Stimulated activated CD8-positive, alpha-beta memory T cell treated with anti-CD3 and anti-CD28 coated beads, Interleukin-2, amount 100 ng/mL, for 48 hours (primary cell): ENCODE measurements at regions not wholly inside any gene's neighbourhood (a gene's known extent, or its start where the extent isn't known, plus 50 kb on each side); places are given as distances from the start of the nearest gene placed in this dataset.
A peak's percentile ranks its signal among the peaks of the same experiment; 100 is the strongest.
"Not testable (repeated sequence)": the region's sequence is repeated elsewhere in the genome, so short reads cannot be mapped to it uniquely, and the experiment has no call there.

Experiments
- DNase-seq, 2 donors: peaks; one replicate each; pipeline ENCODE4 v3.0.0-alpha.2; 2020; ENCODE audit warnings: low read depth in 2 of 2

DNA sequence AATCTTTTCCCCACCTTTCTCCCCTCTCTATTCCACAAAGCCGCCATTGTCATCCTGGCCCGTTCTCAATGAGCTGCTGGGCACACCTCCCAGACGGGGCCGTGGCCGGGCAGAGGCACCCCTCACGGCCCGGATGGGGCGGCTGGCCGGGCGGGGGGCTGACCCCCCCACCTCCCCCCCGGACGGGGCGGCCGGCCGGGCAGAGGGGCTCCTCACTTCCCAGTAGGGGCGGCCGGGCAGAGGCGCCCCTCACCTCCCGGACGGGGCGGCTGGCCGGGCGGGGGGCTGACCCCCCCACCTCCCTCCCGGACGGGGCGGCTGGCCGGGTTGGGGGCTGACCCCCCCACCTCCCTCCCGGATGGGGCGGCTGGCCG is 85.6 kb downstream of the OR2B2 start:
- DNase-seq, result not testable (repeated sequence)

DNA sequence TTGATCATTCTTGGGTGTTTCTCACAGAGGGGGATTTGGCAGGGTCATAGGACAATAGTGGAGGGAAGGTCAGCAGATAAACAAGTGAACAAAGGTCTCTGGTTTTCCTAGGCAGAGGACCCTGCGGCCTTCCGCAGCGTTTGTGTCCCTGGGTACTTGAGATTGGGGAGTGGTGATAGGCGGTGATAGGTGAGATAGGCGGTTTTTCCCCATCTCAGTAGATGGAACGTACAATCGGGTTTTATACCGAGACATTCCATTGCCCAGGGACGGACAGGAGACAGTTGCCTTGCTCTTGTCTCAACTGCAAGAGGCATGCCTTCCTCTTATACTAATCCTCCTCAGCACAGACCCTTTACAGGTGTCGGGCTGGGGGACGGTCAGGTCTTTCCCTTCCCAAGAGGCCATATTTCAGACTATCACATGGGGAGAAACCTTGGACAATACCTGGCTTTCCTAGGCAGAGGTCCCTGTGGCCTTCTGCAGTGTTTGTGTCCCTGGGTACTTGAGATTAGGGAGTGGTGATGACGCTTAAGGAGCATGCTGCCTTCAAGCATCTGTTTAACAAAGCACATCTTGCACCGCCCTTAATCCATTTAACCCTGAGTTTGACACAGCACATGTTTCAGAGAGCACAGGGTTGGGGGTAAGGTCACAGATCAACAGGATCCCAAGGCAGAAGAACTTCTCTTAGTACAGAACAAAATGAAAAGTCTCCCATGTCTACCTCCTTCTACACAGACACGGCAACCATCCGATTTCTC is 86.2 kb downstream of the OR2B2 start:
- not testable (repeated sequence) for DNase-seq

DNA sequence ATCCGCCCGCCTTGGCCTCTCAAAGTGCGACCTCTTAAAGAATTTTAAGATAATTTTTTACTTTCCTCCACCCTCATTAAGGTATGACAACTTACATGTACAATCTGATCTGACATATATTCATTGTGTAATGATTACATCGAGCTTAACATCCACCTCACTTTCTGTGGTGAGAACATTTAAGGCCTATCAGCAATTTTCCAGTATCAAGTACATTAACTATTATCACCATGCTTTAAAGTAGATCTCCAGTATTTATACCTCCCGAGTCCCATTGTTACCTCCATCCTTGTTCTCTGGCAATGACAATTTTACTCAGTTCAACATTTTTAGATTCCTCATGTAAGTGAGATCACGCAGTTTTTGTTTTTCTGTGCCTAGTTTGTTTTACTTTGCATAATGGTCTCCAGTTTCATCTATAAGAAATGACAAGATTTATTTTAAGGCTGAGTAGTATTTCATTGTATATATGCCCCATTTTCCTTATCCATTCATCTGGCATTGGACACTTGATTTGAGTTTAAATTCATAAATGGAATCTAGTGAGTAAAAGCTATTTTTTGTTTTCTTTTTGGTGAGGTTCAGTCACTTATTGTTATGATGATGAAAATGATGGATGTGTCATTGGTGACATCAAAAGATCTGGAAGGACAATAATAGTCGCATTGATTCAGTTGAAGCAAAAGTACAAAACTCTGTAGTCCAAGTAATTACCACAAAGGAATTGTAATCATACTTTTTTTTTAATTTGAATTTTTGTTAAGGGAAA is 87.0 kb downstream of the OR2B2 start:
- no peak for DNase-seq

DNA sequence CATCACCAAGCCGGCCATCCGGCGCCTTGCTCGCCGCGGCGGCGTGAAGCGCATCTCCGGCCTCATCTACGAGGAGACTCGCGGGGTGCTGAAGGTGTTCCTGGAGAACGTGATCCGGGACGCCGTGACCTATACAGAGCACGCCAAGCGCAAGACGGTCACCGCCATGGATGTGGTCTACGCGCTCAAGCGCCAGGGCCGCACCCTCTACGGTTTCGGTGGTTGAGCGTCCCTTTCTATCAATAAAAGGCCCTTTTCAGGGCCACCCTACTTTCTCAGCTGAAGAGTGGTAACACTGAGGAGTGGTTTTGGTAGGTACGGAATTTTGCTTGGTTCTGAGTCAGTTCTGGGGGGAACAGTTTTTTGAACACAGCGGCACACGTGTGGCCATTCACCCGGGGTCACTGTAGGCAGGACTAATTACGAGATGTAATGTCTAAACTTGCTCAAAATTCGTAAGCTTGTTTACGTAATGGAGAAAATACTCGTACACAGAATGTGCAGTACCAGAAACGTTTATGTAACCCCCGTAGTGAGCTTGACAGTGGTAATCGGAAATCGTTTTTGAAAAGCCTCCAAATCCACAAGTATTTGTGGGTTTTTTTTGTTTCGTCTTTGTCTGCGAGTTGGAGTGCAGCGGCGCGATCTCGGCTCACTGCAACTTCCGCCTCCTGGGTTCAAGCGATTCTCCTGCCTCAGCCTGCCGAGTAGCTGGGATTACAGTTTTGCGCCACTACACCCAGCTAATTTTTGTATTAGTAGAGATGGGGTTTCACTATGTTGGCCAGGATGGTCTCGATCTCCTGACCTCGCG is 87.8 kb downstream of the OR2B2 start:
- not testable (repeated sequence) for DNase-seq

DNA sequence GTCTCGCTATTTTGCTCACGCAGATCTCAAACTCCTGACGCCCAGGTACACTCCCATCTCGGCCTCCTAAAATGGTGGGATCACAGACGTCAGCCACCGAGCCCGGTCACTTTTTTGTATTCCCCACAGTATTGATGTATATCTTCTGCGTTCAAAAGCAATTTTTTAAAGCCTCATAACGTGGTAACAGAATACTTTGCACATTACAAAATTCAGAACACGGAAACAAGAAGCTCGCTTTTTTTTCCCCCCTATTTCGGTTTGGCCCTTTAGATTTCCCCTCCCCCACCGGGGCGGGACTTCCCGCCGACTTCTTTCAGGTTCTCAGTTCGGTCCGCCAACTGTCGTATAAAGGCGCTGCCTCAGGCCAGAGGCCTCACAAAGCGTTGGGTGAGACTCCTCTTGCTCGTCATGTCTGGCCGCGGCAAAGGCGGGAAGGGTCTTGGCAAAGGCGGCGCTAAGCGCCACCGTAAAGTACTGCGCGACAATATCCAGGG is 88.4 kb downstream of the OR2B2 start:
- DNase-seq, result not testable (repeated sequence)

DNA sequence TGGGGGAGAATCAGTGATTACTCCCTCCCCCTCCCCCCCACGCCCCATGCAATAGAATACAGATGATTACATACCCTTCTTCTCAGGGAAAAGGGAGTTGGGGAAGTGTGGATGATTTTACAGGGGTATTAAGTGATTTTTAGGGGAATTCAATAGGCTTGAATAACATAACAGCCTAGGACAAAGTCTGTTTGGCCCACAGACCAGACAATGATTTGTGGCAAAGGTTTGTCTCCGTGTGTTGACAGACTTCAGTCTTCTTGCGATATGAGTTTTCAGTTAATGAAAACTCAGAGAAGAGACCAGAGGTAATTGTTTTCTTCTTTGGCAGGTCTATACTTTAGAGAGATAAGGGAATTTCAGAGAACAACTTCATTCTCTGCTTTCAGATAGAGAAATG is 95.3 kb downstream of the OR2B2 start:
- no peak for DNase-seq

DNA sequence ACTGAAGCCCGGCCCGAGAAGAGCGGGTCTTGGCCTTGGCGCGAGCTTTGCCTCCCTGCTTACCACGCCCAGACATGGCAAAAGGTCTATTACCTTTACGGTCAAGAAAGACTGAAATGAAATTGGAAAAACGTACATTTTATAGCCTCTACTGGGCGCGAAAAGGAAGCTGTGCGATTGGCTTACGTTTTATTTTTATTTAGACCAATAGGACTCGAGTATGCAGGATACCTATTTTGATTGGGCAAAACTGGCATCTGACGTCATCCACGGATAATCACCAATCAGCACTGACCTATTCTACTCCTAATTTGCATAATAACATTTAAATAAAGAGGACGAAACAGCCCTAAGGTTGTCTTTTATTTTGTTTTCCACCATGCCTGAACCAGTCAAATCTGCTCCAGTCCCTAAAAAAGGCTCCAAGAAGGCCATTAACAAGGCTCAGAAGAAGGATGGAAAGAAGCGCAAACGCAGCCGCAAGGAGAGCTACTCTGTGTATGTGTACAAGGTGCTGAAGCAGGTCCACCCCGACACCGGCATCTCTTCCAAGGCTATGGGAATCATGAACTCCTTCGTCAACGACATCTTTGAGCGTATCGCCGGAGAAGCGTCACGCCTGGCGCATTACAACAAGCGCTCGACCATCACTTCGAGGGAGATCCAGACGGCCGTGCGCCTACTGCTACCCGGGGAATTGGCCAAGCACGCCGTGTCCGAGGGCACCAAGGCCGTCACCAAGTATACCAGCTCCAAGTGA is 97.4 kb downstream of the OR2B2 start:
- no peak for DNase-seq

DNA sequence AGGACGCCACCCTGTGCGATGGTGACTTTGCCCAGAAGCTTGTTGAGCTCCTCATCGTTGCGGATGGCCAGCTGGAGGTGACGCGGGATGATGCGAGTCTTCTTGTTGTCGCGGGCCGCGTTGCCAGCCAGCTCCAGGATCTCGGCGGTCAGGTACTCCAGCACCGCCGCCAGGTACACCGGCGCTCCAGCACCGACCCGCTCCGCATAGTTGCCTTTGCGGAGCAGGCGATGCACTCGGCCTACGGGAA is 97.9 kb downstream of the OR2B2 start:
- DNase-seq, result not testable (repeated sequence)

DNA sequence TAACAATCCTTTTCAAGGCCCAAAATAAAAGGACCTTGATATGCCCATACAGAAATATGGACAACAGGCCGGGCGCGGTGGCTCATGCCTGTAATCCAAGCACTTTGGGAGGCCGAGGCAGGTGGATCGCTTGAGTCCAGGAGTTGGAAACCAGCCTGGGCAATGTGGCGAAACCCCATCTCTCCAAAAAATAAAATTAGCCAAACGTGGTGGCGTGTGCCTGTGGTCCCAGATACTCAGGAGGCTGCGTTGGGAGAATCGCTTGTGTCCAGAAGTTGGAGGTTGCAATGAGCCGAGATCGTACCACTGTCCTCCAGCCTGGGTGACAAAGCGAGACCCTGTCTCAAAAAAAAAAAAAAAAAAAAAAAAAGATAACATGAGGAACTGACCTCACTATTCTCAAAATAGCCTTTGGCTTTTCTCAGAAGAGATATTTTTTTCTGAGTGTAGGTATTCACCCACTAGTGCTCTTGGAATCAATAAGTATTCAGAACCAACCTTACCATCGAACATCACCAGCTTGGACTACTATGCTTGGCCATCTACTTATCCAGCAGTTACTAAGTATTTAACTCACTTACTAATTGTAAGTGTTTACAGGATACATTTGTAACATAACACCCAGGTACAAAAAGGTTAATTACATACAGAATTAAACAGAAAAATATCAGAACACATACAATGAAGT is 99.2 kb downstream of the OR2B2 start:
- DNase-seq, result no peak

DNA sequence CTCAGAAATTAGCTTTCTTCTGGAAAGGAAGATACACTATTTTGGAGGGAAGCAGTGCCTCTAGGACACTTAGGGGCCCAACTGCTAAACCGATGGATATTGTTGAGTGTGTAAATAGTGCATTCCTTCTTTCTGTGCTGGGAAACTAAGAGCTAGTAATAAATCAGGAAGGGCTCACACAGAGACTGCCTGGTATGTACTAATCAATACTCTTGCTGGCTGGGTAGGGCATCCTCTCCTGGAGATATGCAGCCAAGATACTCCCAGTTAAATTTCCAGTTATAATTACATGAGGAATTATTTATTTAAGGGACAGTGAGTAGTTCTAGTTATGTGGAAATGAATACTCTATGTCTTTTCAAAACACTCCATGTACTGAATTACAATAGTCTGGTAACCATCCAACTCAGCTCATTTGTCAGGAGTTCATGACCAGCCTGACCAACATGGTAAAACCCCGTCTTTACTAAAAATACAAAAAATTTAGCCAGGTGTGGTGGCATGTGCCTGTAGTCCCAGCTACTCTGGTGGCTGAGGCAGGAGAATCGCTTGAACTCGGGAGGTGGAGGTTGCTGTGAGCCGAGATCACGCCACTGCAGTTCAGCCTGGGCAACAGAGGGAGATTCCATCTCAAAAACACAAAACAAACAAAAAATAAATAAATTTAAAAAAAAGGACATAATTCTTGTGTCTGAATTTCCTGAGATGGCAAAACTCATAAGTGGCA is 100.0 kb downstream of the OR2B2 start:
- no peak for DNase-seq

DNA sequence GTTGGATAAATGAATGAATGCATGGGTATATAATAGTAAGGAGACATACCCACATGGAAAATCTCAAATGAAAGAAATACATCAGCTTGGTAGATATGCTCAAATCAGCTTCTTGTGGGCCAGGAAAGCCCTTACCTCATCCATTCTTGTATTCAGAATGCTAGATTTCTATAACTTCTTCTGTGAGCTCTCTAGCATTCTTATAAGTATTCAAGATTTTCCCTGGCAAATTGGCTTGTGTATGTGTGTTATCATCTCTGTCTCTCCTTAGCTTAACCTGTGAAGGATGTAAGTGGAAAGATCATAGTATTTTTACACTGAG is 100.8 kb downstream of the OR2B2 start:
- no peak for DNase-seq

DNA sequence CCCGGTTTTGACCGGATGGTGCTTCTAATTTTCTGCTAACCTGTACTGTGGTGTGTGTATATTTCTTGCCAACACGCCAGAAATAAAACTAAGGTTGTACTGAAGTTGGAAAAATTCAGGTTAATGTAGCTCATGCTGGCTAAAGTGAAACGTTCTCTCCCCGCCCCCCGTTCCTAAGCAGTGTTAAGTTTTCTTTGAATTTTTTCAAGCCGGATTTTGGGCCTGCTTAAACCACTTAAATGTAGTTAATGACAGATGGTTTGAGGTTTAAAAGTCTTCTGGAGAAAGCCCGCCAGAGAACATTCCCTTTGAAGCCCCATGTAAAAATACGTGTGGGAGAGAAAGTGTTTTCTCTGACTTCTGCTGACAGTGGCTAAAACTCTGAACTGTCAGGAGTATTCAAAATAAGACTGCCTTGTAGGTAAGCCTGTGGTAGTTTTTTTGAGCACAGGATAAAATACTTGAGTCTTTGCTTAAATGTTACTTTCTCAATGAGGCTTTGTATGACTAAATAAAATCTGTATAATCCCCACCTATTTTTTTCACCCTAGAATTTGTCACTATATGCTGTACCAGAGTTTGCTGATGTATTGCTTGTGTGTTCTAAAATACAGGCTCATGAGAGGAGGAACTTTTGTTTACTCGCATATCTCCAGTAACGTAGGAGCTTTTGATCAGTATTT is 101.3 kb downstream of the OR2B2 start:
- DNase-seq, result no peak

DNA sequence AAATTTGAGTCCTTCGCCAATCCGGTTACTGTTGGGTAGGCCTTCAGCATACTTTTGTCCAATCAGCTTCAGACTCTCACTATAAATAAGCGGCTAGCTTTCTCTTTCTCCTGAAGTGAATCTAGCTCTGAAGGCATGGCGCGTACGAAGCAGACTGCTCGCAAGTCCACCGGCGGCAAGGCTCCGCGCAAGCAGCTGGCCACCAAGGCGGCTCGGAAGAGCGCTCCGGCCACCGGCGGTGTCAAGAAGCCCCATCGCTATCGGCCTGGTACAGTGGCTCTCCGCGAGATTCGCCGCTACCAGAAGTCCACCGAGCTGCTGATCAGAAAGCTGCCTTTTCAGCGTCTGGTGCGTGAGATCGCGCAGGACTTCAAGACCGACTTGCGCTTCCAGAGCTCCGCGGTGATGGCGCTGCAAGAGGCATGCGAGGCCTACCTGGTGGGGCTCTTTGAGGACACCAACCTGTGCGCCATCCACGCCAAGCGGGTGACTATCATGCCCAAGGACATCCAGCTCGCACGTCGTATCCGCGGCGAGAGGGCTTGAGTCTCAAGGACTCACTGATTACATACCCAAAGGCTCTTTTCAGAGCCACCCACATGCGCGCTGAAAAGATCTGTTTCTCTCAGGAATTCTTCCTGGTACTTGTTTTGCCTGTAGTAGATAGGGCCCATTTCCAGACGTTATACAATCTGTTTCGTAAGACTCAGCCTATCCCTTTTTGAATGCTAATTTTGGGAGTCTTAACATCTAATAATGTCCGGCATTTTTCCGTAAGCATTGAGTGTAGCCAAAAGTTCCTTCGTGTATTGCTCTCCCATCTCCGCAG is 102.0 kb downstream of the OR2B2 start:
- DNase-seq, result peak in 1 of 2 donors; percentile 58

DNA sequence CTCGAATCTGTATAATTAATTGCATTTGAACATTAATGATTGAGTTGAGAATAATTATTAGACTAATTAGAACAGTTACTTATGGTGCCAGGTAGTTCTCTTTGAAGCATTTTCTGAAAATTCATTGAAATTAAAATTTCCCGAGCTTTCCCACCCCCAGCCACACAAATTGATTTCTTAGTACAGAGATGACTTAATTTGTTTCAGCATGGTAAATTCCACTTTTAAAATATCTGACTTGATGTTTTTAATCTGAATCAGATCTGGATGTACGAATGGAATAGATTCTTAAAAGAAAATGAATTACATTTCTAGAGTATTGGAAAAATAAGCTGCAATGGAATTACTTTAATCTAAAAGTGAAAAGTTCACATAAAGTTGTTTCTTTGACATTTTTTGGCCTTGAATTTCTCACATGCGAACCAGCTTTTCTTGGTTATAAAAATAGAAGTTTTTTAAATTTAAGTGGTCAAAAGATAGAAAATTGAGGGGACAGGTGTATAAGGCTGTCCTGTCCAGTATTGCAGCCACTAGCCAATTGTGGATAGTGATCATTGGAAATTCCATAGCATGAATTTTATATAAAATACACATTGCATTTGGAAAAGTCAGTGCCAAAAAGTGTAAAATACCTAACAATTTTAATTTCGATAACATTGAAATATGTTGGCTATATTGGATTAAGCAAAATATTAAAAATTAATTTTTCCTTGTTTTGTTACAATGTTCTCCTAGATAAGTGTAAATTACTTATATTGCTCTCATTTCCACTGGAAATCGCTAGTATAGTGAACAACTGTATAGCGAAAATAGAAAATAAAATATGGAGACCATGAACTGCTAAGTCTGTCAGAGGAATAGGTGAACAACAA is 102.9 kb downstream of the OR2B2 start:
- DNase-seq, result no peak

DNA sequence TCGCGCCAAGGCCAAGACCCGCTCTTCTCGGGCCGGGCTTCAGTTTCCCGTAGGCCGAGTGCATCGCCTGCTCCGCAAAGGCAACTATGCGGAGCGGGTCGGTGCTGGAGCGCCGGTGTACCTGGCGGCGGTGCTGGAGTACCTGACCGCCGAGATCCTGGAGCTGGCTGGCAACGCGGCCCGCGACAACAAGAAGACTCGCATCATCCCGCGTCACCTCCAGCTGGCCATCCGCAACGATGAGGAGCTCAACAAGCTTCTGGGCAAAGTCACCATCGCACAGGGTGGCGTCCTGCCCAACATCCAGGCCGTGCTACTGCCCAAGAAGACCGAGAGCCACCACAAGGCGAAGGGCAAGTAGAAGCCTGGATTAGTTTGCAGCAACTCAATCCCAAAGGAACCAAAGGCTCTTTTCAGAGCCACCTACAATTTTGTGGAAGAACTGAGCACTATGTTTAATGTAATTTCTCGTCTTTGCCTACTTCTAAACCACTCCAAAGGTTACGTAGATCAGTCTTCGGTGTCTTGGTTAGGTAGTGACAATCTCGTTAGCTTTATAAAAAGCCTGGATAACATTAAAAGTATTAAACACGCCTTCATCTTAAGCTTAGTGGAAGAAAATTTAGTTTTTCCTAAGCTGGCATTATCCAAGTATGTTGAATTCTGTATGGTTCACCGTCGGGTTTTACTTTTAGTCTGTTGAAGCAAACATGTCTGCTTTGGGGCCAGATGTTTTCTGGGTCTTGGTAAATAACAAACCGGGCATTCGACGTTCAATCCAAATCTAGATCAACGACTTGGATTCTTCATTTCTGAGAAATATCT is 103.7 kb downstream of the OR2B2 start:
- DNase-seq, result not testable (repeated sequence)

DNA sequence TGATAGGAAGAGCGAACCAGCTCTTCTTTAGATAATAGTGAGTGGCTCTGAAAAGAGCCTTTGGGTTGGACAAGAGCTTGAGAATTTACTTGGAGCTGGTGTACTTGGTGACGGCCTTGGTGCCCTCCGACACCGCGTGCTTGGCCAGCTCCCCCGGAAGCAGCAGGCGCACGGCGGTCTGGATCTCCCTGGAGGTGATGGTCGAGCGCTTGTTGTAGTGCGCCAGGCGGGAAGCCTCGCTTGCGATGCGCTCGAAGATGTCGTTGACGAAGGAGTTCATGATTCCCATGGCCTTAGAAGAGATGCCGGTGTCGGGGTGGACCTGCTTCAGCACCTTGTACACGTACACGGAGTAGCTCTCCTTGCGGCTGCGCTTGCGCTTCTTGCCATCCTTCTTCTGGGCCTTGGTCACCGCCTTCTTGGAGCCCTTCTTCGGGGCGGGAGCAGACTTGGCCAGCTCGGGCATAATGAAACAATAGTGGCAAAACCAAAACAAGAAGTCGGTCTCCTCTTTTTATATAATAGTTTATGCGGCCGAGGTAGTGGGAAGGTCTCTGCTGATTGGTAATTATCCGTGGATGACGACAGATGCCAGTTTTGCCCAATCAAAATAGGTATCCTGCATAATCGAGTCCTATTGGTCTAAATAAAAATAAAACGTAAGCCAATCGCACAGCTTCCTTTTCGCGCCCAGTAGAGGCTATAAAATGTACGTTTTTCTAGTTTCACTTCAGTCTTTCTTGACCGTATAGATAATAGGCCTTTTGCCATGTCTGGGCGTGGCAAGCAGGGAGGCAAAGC is 104.6 kb downstream of the OR2B2 start:
- not testable (repeated sequence) for DNase-seq
